DMS53 (cell line): ENCODE measurements at regions not wholly inside any gene's neighbourhood (a gene's known extent, or its start where the extent isn't known, plus 50 kb on each side); places are given as distances from the start of the nearest gene placed in this dataset.

Source experiments
- DNase-seq: peaks from one replicate; lab custom pipeline; 2025; lab: John Stamatoyannopoulos, UW

DNA sequence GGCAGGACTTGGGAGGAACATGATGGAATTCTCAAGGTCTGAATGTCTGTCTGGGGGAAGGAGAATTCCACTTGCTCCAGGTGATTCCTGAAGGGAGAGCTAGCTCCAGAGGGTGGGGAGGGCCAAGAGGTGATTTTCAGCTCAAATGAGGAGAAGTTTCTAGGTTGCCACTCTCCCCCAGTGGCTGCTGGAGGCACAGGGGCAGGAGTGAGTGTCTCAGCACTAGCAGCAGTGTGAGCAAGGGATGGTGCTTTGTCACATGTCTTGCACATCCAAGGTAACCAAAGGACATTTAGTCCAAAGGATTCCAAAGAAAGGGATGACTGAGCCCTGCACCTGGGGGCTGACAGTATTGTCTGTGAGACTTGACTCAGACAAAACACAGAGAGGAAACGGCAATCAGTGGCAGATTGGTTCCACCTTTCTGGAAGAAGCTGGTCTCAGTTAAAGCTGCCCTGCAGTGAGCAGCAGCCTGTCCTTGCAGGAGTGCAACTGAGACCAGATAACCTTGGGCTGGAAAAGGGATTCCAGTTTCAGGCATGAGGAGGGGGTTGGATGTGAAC lies 51.2 kb upstream of the PCBD1 start:
- no peak for DNase-seq

DNA sequence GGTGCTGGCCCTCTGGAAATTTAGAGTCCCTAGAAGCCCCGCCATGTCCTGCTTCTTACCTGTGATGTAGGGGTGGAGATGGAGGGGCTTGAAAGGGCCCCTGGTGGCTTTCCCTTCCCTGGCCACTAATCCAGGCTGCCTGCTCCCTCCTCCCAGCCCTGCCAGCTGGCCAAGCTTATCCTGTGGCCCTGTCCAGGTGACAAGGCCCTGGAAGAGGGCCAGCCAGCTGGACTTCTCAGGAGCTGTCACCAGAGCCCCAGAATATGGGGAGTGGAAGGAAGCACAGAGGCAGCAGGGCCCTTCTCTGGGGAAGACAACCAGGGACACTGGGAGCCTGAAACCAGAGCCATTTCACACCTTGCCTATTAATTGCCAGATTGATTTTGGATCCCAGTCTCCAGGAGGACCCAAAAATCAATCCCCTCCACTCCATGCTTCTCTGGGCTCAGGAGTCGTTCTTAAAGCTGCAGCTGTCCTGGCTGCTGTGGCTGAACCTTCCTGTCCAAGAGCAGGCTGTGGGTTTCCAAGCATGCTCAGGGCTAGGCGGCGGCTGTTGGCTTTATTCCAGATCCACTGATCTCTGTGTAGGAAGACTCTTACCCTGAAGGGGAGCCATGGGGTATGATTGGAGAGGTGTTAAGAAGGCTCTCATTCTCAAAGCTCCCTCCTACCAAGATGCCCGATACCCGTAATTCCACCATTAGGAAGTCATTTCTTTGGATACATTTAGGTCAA lies 52.6 kb upstream of the PCBD1 start:
- peak; percentile 29 for DNase-seq

DNA sequence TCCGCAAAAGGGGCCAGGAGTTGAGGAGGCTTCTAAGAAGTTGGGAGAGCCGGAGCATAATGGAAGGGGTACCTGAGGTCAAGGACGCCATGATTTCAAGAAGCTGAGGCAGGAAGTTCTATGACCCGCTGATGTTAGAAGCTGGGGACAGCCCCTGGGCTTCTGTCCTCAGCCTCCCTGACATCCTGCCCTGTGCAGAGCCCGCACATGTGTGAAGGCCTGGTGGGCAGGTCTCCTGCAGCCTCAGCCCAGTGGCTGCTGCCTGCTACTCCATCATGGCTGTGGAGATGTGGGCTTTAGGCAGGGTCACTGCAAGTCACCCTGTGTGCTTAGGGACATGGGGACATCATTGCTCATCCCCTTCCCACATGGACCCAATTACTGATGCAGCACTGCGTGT lies 53.8 kb upstream of the PCBD1 start:
- no peak for DNase-seq

DNA sequence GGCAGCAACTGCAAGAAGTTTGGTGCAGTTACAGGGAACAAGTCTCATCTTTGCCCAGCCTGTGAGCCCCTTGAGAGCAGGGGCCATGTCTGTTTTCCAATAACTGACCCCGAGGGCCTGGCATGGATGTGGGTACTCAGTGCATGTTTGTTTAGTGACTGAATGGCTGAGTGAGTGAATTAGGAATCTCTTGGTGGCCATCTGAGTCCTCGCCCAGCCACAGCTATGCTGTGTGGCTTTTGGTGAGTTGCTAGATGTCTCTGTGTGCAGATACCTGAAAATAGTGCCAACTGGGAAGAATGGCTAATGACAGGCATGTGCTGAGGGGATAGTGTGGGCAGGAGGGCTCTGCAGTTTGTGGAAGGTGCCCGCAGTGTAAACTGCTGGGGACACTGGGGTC lies 54.4 kb upstream of the PCBD1 start:
- no peak for DNase-seq

DNA sequence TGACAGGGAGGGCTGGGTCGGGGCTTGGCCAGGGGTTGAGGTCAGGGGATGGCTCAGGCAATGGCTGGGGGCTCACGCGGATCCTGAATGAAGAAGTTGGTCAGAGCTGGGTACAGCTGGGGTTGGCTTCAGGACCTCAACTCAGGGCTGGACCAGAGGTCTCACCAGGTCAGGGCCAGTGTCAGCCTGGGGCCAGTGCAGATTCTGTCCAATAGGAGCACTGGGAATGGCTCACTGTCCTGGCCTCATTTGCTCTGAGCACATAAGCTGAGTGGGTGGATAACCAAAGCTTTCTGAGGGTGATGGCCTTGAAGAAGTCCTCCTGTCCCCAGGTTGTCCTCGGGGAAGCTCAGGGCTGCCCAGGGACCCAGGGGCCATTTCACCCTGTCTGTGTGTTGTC lies 54.9 kb upstream of the PCBD1 start:
- DNase-seq: no peak

DNA sequence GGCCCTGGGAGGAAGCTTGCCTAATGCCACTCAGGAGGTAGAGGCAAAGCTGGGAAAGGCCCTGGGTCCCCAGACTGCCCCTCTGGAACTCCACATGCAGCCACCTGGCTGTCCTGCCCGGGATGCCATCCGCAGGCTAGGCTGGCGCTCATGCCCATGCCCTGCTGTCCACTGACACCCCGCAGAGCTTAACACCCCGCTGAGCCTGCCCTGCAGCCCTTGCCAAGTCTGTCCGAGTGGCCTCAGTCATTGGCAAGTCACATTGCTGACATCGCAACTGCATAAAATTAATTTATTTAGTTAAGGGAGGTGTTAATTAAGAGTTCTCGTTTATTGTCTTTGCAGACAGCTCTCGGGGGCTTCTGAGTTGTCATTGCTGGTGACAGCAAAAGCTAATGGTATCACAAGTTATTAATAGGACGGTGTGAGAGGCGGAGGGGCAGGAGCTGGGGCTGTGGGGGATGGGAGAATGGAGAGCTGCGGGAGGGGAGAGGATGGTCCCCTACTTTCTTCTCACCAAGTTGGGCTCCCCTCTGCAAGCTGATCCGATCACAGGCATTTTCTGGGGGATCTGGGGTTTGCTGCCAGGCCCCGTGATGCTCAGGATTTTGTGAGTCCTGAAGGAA lies 55.6 kb upstream of the PCBD1 start:
- DNase-seq: no peak

DNA sequence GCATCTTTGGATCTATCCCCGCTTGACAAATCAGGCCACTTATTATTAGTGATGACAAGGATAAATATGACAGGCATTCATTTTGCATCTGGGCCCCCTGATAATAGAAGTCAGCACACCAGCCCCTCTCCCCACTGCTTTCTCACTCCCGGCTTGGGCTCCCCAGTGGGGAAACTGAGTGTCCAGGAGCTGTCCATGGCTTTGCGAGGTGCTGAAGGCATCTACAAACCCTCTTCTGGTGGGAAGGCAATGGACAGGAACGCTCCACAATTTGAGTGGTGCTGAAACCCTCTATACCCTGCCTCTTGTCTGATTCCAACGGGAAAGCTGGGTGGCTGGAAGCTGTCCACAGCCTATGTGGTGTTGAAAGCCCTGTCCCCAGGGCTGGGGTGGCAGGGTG lies 61.7 kb upstream of the PCBD1 start:
- no peak for DNase-seq

DNA sequence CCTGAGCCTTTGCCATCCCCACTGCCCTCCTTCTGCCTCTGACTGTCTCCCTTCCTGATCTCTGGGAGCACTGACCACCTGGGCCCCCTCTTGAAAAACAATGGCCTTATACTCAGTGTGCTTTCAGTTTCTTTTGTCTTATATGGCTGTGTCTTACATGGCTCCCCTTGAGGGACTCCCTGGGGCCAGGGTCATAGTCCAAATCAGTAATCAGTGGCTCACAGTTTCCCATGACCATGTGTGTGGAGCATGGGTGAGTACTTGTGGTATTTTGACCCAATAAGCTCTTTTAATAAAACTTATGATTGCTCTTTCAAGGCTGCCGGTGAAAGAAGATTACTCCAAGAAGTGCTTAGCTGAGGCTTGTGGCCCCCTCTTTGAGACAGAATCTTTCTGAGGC lies 62.4 kb upstream of the PCBD1 start:
- DNase-seq: no peak

DNA sequence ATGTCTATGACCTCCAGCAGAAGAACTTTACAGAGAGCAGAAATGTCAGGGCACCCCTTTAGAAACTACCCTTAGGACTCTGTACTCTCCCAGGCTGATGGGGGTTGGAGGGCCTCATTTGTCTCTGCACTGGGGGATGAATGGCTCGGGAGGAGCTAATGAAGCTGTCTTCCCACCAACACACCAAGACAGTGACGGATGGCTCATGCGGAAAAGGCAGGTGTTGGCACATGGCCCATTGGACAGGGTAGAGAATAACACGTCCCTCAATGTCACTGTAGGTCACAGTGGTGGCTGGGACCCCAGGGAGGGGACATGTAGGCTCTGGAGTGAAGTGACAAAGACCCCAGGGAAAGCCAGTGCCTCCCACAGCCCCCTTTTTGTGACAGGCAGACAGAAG lies 64.0 kb upstream of the PCBD1 start:
- no peak for DNase-seq

DNA sequence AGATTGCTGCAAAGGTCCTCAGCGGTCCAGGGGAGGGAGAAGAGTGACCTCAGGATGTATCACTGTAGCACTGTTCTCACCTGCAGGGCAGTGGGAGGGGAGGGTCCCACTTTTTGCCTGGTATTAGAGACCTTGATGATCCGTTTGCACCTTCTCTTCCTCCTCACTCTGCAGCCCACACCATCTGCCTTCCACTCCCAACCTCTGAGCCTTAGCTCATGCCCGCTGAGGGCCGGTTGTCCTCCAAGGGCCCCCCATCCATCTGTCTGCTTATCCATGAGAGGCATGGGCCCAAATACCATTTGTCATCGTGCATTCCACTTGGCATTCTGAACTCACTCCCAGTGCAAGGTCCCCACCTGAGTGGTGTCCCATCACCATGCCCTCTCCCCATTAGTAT lies 64.6 kb upstream of the PCBD1 start:
- no peak for DNase-seq

DNA sequence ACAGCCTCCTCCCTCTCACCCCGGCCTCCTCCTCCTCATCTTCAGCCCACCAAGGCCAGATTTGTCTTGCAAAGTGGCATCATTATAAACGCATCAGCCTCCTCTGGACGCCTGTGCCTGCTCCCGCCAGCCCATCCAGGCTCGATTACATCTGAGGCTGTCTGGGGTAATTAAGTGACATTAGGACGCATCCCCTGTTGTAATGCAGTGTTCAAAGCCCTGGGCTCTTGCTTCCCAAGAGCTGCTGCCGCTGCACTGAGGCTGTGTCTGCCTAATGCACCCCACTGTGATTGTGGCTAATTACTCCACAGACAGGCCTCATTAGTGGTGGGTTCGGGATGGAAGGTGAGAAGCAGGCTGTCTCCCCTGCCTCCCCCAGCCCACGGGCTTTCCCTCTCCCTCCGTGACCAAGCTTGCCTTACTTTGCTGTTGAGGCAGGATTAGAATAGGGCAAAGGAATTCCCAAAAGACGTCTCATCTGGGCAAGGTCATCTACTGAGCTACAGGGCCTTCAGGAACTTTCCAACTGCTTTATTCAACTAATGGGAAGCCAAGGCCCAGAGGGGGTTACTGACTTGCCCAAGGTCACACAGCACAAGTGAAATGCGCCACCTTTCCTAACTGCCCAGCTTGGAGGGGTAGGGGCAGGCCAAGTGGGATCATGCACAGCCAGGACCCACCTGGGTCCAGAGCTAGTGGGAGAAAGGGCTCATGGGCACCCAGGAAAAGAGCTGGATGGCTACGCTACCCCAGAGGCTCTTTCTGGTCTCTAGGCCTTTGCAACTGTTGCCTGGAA lies 66.2 kb upstream of the PCBD1 start:
- DNase-seq: no peak

DNA sequence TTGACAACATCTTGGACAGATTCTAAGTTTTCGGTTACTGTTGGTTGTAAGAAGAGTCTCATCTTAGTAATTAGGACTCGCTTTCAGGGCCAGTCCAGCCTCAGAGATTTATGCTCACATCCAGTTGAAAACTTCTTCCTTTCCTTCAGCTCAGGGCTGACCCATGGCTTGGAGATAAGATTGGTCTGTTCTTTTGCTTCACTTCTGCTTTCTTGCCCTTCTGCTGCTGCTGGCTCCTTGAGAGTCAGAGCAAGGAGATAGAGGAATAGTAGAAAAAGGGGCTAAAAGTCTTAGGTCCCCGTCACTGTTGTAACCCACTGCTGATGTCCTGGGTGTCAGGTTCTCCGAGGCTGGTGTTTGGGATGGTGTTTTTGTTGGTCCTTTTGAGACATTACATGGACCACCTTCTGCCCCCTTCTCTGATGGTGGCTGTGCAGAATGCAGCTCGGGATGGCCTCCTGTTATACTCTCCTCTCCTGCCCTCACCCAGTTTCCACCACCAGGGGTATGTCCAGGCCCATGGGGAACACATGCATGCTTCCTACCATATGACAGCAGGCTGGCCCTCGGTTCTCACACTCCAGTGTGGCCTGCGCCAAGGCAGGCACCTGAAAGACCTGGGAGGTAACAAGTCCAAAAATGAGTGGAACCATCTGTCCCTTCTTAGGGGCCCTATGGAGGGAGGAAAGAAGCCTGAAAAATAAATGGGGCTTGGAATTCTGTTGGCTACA lies 67.8 kb upstream of the PCBD1 start:
- no peak for DNase-seq

DNA sequence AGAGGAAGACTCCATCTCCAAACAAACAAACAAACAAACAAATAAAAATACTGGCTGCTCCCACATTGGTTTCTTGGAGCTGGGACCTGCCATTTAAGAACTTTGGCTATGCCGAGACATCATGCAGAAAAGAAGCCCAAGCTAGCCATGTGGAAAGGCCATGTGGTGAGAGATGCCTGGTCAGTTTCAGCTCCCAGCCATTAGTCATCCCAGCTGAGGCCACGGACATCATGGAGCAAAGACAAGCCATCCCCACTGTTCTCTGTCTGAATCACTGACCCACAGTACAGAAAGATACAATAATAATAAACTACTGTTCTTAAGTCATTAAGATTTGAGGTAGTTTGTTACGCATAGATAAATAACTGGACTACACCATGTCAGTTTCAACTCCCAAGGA lies 70.0 kb upstream of the PCBD1 start:
- no peak for DNase-seq

DNA sequence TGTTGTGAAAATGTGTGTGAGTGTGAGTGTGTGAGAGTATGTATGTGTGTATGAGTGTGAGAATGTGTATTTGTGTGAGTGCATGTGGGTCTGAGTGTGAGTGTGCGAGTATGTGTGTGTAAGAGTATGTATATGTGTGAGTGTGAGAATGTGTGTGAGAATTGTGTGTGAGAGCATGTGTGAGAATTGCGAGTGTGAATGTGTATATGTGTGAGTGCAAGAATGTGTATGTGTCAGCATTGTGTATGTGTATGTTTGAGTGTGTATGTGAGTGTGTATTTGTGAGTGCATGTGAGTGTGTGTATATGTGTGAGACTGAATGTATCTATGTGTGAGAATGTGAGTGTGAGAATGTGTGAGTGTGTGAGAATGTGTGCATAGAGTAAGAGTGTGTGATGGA lies 72.0 kb upstream of the PCBD1 start:
- DNase-seq: no peak

DNA sequence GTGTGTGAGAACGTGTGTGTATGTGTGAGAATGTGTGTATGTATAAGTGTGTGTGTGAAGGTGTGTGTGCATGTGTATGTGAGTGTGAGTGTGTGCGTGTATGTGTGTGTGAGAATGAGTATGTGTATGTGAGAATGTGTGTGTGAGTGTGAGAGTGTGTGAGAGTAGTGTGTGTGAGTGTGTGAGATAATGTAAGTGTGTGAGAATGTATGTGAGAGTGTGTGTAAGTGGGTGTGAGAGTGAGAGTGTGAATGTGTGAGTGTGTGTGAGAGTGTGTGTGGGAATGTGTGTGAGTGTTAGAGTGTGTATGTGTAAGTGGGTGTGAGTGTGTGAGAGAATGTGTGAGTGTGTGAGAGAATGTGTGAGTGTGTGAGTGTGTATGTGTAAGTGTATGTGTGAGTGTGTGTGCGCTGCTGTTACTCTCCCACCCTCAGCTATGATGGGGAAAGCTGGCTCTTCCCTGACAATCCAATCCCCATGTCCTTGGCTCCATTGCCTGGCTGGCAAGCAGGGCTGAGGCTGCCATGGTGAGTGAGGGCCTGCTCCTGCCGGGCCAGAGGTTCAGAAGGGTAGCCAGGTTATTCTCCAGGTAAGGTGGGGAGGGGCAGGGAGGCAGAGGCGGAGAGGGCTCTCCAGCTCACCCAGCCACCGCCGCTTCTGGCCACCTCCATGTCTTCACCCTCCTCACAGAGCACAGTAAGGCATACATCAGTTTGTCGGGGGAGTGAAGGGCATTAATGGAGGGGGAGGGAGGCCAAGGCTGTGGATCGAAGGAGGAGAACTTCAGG lies 72.6 kb upstream of the PCBD1 start:
- no peak for DNase-seq

DNA sequence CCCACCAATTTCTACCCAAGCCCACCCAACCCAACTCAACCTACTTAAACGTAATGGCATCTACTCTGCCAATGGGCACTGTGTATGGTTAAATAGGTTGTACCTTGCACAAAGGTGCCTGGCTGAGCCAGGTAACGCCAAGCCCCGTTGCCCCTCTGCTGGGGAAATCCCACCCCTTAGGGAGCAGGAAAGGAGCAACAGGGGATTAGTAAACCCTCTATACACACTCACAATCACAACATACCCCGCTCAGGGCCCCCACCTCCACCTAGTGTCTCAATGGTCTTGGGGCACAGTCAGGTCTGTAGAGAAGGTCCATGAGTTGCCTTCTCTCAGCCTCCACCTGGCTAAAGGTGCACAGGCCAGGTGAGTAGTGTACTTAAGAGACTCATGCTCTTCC lies 74.3 kb upstream of the PCBD1 start:
- no peak for DNase-seq

DNA sequence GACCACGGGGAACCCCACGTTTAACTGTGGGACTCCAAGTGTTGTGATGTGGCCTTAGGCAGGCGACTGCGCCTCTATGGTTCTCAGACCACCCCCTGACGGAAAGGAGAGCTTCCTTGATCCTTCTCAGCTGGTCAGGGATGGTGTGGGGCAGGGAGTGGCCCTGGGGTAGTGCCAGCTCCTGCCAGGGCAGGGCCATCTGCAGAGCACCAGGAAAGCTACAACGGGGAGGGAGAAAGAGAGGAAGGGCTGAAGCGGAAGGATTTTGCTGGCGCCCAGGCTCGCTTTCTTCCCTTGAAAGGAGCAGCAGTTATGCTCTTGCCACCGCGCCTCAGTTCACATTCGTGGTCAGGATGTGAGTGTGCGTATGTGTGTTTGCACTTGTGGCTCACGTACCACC lies 74.9 kb upstream of the PCBD1 start:
- no peak for DNase-seq

DNA sequence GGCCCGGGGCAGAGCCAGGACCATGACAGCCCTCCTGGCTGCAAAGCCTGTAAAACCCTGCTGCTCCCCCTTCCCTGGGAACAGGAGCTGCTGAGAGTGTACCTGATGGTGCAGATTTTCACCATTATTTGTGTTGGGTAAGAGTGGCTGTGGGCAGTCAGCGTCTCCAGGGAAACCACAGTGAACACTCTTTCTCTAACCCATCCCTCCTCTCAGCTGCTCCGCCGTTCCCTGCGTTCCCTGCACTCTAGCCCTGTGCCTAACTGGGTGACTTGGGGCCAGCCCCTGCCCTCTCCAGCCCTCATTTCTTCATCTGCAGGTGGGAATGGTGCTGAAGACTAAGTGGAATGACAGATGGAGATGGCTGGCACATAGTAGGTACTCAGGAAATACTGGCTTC lies 75.9 kb upstream of the PCBD1 start:
- DNase-seq: no peak

DNA sequence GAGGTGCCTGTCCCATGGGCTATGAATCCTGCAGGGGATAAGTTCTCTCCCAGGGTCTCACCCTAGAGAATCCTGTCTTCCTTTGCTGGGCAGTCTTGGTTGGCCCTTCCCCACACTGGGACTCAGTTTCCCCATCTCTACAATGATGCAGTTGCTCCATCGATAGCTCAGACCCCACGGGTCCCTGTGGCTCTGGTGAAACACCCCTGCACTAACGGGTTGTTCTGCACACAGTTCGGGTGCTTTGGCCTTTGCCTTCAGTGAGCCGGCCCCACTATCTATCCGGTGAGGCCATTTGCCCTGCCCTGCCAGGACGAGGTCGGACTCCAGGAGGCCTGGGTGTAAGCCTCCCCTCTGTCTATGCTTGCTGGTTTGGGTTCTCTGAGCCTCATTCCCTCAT lies 76.5 kb upstream of the PCBD1 start:
- no peak for DNase-seq

DNA sequence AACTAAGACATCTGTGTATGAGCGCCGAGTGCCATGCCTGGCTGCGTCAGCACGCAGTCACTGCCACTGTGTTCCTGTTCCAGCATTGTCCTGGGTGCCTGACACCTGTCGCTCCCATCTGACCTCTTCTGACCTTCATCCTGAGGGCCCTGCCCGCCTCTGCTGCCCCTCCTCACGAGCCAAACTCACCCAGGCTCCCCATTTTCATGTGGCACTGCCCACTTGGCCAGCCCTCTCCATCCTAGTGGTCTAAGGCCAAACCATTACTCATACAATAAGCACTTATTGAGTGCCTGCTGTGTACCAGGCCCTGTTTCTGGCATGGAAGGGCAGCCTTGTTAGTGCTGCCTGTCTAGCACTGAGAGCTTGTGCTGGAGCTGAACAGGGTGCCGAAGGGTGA lies 77.2 kb upstream of the PCBD1 start:
- no peak for DNase-seq
